ENCODE measurements at regions not wholly inside any gene's neighbourhood (a gene's known extent, or its start where the extent isn't known, plus 50 kb on each side); places are given as distances from the start of the nearest gene placed in this dataset.
A peak's percentile ranks its signal among the peaks of the same experiment; 100 is the strongest.

GRCh38 chr14:49966971-49967630, 74.2 kb downstream of the ARF6 start:
- Histone ChIP-seq H3K4me3 (ENCODE audit: low read length) (no peak overlapping the region), H3K27ac (ENCODE audit: low read length) (no peak overlapping the region), H3K4me1 (ENCODE audit: low read length) (peaks cover 57% of the 10 kb centered on the region), H4K20me1 (ENCODE audit: insufficient read depth, low read length) (no peaks in the 10 kb centered on the region), H2AFZ (ENCODE audit: low read depth, low read length) (no peak overlapping the region), H3K27me3 (ENCODE audit: low read depth, low read length) (no peaks in the 10 kb centered on the region), H3K36me3 (replicated peaks; ENCODE audit: low read depth, low read length) (no peaks in the 10 kb centered on the region), H3K79me2 (ENCODE audit: low read length) (no peaks in the 10 kb centered on the region), H3K4me2 (ENCODE audit: low read length) (no peak overlapping the region), H3K9me3 (ENCODE audit: insufficient read depth, low read length) (no peaks in the 10 kb centered on the region; the same call in 1 of the 2 replicates), H3K9ac (ENCODE audit: low read length) (no peak overlapping the region)
- TF ChIP-seq EZH2phosphoT487 (IDR thresholded peaks at IDR 0.05; ENCODE audit: low read depth) (no peak), CTCF (IDR thresholded peaks at IDR 0.05; ENCODE audit: low read depth, low read length) (no peak)

- Histone ChIP-seq H3K4me2 (ENCODE audit: low read length) (peak overlapping the region; percentile 84), H3K4me1 (ENCODE audit: low read length) (peaks cover 57% of the 10 kb centered on the region), H3K9ac (ENCODE audit: low read length) (peak overlapping the region; percentile 67), H3K27me3 (ENCODE audit: low read depth, low read length) (no peaks in the 10 kb centered on the region), H3K36me3 (replicated peaks; ENCODE audit: low read depth, low read length) (no peaks in the 10 kb centered on the region), H4K20me1 (ENCODE audit: insufficient read depth, low read length) (no peaks in the 10 kb centered on the region), H3K4me3 (ENCODE audit: low read length) (peak overlapping the region; percentile 34; the same call in 1 of the 2 replicates), H3K27ac (ENCODE audit: low read length) (peak overlapping the region; percentile 98), H3K79me2 (ENCODE audit: low read length) (no peaks in the 10 kb centered on the region), H3K9me3 (ENCODE audit: insufficient read depth, low read length) (no peaks in the 10 kb centered on the region; the same call in 1 of the 2 replicates), H2AFZ (ENCODE audit: low read depth, low read length) (peak overlapping the region; percentile 89)
- TF ChIP-seq EZH2phosphoT487 (IDR thresholded peaks at IDR 0.05; ENCODE audit: low read depth) (no peak), CTCF (IDR thresholded peaks at IDR 0.05; ENCODE audit: low read depth, low read length) (no peak)
Observed at GRCh38 chr14:49969961-49970360, 77.1 kb downstream of the ARF6 start.

GRCh38 chr14:49970474-49971147, 77.7 kb downstream of the ARF6 start:
- peaks cover 51% of the 10 kb centered on the region for H3K4me1 ChIP-seq (ENCODE audit: low read length)
- H3K36me3 ChIP-seq (replicated peaks; ENCODE audit: low read depth, low read length): no peaks in the 10 kb centered on the region
- H3K9ac ChIP-seq (ENCODE audit: low read length): peak overlapping the region; percentile 67
- H4K20me1 ChIP-seq (ENCODE audit: insufficient read depth, low read length): no peaks in the 10 kb centered on the region
- H3K9me3 ChIP-seq (ENCODE audit: insufficient read depth, low read length): no peaks in the 10 kb centered on the region; the same call in 1 of the 2 replicates
- H2AFZ ChIP-seq (ENCODE audit: low read depth, low read length): peak overlapping the region; percentile 89
- peak overlapping the region; percentile 98 for H3K27ac ChIP-seq (ENCODE audit: low read length)
- H3K4me2 ChIP-seq (ENCODE audit: low read length): peak overlapping the region; percentile 84
- no peak for TF ChIP-seq CTCF (IDR thresholded peaks at IDR 0.05; ENCODE audit: low read depth, low read length)
- no peak for TF ChIP-seq EZH2phosphoT487 (IDR thresholded peaks at IDR 0.05; ENCODE audit: low read depth)
- no peaks in the 10 kb centered on the region for H3K27me3 ChIP-seq (ENCODE audit: low read depth, low read length)
- no peaks in the 10 kb centered on the region for H3K79me2 ChIP-seq (ENCODE audit: low read length)
- peak overlapping the region; percentile 34 for H3K4me3 ChIP-seq (ENCODE audit: low read length)
